ENCODE measurements at regions not wholly inside any gene's neighbourhood (a gene's known extent, or its start where the extent isn't known, plus 50 kb on each side); places are given as distances from the start of the nearest gene placed in this dataset.
A peak's percentile ranks its signal among the peaks of the same experiment; 100 is the strongest.
"Not testable (repeated sequence)": the region's sequence is repeated elsewhere in the genome, so short reads cannot be mapped to it uniquely, and the experiment has no call there.

DNA sequence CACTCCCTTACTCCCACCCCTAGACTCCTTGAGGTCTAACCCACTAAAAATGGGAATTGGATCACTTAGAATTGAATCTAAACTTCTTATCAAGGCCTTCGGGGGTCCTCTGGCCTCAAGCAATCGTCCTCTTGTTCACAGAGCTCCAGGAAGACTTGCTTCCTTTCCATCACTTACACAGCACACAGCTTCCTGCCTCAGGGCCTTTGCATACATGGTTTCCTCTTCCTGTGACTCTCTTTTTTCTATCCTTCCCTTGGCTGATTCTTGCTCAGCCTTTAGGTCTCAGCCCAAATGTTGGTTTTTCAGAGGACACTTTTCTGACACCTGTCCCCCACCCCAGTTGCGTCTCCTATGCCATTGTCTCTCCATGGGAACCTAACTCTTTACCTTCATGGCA, 50.0 kb upstream of the ALDH1B1 start:
- DNase-seq, result no peak

DNA sequence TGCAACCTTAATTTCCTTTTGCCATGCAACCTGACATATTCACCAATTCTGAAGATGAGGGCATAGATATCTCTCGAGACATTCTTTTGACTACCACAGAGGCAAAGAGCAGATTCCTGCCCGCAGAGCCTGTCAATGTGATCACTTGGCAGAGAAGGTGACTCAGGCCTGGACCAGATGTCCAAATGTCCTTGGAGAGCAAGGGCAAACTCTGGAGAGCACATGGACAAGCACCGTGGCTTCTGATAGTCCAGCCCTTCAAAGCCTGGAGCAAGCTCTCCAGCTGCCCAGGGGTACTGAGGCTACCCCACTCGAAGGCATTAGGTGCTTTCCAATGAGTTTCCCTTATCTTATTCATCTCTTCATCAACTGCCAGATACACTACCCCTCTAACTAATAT, 50.4 kb upstream of the ALDH1B1 start:
- DNase-seq, result no peak

GRCh38 chr9:38339496-38339895, 53.0 kb upstream of the ALDH1B1 start:
- DNase-seq, result no peak

GRCh38 chr9:38339087-38339486, 53.4 kb upstream of the ALDH1B1 start:
- no peak for DNase-seq

GRCh38 chr9:38338342-38339018, 54.0 kb upstream of the ALDH1B1 start:
- no peak for DNase-seq

GRCh38 chr9:38337706-38338264, 54.7 kb upstream of the ALDH1B1 start:
- DNase-seq, result no peak

GRCh38 chr9:38337181-38337580, 55.3 kb upstream of the ALDH1B1 start:
- no peak for DNase-seq

GRCh38 chr9:38336341-38336740, 56.2 kb upstream of the ALDH1B1 start:
- no peak for DNase-seq

DNA sequence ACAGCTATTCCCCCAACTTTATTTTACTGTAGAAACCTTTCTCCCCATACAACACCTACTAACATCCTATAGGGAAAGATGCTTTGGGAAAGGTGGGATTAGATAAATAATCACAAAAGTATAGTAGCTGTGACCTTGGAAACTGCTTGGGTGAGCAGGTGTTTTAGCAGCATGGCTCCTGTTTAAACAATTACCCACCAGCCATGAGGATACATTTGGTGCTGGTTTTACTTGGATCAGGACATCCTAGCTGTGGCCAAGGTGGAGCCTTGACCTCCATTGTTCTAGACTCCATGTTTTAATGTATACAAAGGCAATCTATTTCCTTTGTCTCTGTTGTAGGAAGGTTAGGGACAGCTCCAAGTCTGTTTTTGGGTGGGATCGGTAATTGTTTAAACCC, 56.8 kb upstream of the ALDH1B1 start:
- DNase-seq, result no peak

DNA sequence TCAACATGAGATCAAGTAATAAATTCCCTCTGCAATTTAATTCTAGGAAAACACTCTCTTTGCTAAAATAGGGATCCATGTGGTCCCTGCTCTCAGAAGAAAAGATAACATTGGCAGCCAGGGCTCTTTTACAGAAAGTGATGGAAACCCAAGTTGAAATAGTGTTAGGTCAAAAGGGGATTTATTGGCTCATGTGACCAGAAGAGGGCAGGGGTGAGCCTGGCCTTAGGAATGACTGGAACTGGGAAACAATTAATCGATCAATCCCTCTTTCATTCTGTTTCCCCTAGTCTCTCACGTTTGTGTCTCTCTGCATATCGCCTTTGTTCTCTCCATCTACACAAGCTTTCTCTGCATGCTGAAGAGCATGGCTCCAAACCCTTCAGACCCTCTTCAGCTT, 58.3 kb upstream of the ALDH1B1 start:
- DNase-seq, result no peak

- DNase-seq, result no peak
Observed at GRCh38 chr9:38333047-38333446, 59.5 kb upstream of the ALDH1B1 start.

GRCh38 chr9:38332625-38333024, 59.9 kb upstream of the ALDH1B1 start:
- no peak for DNase-seq

GRCh38 chr9:38331141-38331540, 61.4 kb upstream of the ALDH1B1 start:
- DNase-seq, result no peak

- no peak for DNase-seq
Observed at GRCh38 chr9:38329968-38330367, 62.5 kb upstream of the ALDH1B1 start.

DNA sequence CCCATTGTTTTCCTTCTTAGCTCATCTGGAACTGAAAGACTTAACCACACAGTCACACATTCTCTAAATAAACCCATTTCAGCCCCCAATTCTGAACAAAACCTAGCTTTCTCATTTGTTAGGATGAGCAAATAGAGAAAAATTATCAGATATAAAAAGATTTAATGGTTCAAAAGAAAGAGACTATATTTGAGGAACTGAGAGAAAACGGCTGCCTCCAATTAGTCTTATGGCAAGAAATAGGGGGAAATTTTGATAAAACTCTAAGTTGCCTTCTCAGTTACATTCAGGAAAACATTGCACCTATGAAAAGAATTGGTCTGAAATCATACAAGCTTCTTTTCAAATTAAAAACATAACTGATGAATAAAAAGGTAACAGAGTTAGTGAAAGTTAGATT, 63.7 kb upstream of the ALDH1B1 start:
- no peak for DNase-seq

DNA sequence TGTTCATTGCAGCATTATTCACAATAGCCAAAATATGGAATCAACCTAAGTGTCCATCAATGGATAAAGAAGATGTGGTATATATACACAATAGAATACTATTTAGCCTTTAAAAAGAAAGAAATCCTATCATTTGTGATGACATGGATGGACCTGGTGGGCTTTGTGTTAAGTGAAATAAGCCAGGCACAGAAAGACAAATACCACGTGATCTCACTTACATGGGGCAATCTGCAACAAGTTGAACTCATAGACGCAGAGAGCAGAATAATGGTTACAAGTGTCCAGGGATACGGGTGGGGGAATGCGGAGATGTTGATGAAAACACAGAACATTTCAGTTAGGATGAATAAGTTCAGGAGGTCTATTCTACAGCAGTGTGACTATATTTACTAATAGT, 66.4 kb upstream of the ALDH1B1 start:
- DNase-seq, result no peak

DNA sequence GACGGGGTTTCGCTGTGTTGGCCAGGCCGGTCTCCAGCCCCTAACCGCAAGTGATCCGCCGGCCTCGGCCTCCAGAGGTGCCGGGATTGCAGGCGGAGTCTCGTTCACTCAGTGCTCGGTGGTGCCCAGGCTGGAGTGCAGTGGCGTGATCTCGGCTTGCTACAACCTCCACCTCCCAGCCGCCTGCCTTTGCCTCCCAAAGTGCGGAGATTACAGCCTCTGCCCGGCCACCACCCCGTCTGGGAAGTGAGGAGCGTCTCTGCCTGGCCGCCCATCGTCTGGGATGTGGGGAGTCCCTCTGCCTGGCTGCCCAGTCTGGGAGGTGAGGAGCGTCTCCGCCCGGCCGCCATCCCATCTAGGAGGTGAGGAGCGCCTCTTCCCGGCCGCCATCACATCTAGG, 68.3 kb upstream of the ALDH1B1 start:
- DNase-seq, result not testable (repeated sequence)

GRCh38 chr9:38322937-38323336, 69.6 kb upstream of the ALDH1B1 start:
- DNase-seq, result no peak

GRCh38 chr9:38319496-38320173, 72.9 kb upstream of the ALDH1B1 start:
- no peak for DNase-seq

GRCh38 chr9:38318759-38319495, 73.6 kb upstream of the ALDH1B1 start:
- DNase-seq, result no peak

GRCh38 chr9:38316166-38316780, 76.2 kb upstream of the ALDH1B1 start:
- no peak for DNase-seq

DNA sequence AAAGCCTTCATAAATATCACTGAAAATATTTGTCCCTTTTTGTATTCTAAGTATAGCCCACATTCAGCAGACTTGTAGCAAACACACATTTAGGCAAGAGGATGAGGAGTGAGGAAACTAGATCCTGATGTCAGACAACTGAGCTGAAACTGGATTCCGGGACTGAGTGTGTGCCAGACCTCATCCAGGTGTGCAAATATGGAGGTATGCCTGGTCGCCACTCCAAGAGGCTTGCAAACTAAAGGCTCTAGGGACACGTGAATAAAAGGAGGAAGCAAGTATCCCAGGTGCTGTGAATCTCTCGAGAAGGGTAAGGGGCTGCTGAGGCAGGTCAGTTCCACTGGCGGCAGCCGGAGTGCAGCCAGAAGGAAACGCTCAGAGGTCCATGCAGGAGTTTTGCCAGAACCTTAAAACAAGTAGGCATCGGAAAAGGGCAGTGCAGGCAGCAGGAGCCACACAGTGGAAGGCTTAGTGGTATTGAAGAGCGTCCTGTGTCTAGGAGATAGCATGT, 77.4 kb upstream of the ALDH1B1 start:
- DNase-seq, result peak; percentile 39

- DNase-seq, result no peak
Observed at GRCh38 chr9:38313421-38313820, 79.1 kb upstream of the ALDH1B1 start.

Measured in DMS153 (cell line).